Stimulated activated naive CD8-positive, alpha-beta T cell treated with anti-CD3 and anti-CD28 coated beads, Interleukin-15, Interleukin-2, amounts not matched to agents 100 ng/mL and 50 ng/mL, for 24 hours (primary cell): ENCODE measurements at regions not wholly inside any gene's neighbourhood (a gene's known extent, or its start where the extent isn't known, plus 50 kb on each side); places are given as distances from the start of the nearest gene placed in this dataset.

Source experiments
- H3K27ac Mint-ChIP-seq: one replicate; pipeline ENCODE4 v1.8.0; 2021; ENCODE audit warnings: mild to moderate bottlenecking, mixed read lengths
- H3K27me3 Mint-ChIP-seq: one replicate; pipeline ENCODE4 v1.8.0; 2021; ENCODE audit warnings: mixed read lengths
- H3K36me3 Mint-ChIP-seq: one replicate; pipeline ENCODE4 v1.8.0; 2021; ENCODE audit warnings: low read depth, mixed read lengths
- H3K4me1 Mint-ChIP-seq: one replicate; pipeline ENCODE4 v1.8.0; 2021; ENCODE audit warnings: low read depth, mixed read lengths
- H3K4me3 Mint-ChIP-seq: one replicate; pipeline ENCODE4 v1.8.0; 2021; ENCODE audit warnings: mild to moderate bottlenecking, mixed read lengths
- H3K9me3 Mint-ChIP-seq: one replicate; pipeline ENCODE4 v1.8.0; 2021; ENCODE audit warnings: mixed read lengths

DNA sequence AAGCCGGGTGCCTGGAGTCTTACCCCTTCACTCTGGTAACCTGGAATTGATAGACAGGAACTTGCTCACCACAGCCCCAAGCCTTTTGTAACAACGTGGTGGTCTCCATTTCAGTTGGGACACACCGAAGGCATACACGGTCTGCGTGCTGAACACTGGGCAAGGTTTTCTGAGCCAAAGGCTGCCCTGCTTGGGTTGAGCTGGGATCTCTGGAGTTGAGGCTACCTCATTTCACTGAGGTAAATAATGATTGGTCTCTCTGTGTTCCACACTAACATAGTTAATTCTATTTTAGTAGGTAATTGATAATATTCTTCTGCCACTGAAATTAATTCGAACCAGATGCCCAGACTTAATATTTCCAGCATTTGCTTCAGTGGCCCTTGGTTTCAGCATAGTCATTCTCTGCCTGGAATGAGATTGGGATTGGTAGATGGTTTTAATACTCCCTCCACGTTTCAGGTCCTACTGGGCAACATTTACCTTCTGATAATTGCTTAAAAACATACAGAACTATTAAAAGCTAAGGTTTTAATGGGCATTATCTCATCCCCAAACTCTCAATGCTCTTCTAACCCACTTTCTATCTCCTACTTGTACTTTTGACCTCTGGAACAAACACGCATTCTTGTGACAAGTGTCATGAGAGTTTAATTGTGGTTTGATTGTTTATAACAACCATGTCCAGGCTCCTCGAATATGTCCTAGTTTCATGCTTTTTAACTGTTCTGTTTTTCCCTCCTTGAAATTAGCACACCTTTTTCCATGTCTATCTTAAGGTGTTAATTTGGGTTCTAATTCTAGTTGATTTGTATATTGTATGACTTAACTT is 202.3 kb upstream of the KLF6 start:
- no peak overlapping the region for H3K4me3 Mint-ChIP-seq
- no peaks in the 10 kb centered on the region for H3K27me3 Mint-ChIP-seq
- H3K4me1 Mint-ChIP-seq = no peaks in the 10 kb centered on the region
- H3K36me3 Mint-ChIP-seq = no peaks in the 10 kb centered on the region
- H3K27ac Mint-ChIP-seq = no peak overlapping the region
- no peaks in the 10 kb centered on the region for H3K9me3 Mint-ChIP-seq

DNA sequence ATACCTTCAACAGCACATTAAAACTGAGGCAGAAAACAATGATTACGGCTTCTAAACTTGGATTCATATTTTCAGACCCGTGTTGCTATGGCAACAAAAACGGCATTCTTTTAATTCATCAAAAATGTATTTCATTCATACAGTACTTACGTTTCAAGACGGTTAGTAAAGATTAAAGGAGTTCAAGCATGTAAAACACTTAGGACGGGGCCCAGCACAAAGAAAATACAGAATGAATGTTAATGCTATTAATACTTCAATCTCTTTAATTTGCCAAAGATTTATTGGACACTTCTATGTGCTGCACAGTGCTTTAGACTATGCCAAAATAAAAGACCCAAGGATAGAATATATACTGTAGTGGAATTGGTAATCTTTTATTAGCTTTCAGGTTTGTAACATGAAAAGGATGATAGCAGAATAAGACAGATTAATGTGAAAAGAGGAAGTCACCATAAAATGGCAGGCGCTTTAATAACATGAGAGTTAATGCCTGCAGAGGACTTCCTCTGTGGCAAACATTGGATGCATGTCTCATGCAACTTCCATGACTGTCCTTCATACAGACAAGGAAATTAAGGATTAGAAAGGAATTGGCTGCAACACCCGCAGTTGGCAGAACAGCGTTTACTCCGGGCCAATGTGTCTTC is 201.6 kb upstream of the KLF6 start:
- H3K27me3 Mint-ChIP-seq = no peaks in the 10 kb centered on the region
- H3K27ac Mint-ChIP-seq = no peak overlapping the region
- H3K36me3 Mint-ChIP-seq = no peaks in the 10 kb centered on the region
- H3K9me3 Mint-ChIP-seq = no peaks in the 10 kb centered on the region
- no peaks in the 10 kb centered on the region for H3K4me1 Mint-ChIP-seq
- H3K4me3 Mint-ChIP-seq = no peak overlapping the region

- H3K27ac Mint-ChIP-seq = no peak overlapping the region
- no peak overlapping the region for H3K4me3 Mint-ChIP-seq
- H3K36me3 Mint-ChIP-seq = no peaks in the 10 kb centered on the region
- no peaks in the 10 kb centered on the region for H3K4me1 Mint-ChIP-seq
- no peaks in the 10 kb centered on the region for H3K27me3 Mint-ChIP-seq
- peaks cover 5% of the 10 kb centered on the region for H3K9me3 Mint-ChIP-seq
Observed at GRCh38 chr10:3982746-3983442, 197.9 kb upstream of the KLF6 start.

DNA sequence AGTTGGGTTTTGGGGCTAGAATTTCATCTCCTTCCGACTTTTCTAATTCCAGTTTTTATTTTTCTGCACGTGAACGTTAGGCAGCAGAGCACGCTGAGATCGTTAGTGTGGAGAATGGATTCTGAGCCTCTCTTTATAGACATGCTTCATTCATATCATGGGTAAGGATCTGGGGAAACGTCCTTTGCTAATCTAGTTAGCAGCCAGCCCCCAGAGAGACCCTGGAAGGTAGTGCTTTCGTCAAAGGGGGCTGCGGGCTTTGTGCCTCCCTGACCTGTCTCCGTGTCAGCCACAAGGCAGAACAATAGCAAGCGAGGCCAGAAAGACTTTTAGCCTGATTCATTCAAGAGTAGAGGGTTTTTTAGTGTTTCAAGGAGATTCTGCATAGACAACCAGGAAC is 196.3 kb upstream of the KLF6 start:
- H3K9me3 Mint-ChIP-seq = peaks cover 5% of the 10 kb centered on the region
- no peak overlapping the region for H3K27ac Mint-ChIP-seq
- no peaks in the 10 kb centered on the region for H3K4me1 Mint-ChIP-seq
- H3K36me3 Mint-ChIP-seq = no peaks in the 10 kb centered on the region
- no peak overlapping the region for H3K4me3 Mint-ChIP-seq
- no peaks in the 10 kb centered on the region for H3K27me3 Mint-ChIP-seq

- Mint-ChIP-seq H3K4me3 (no peak overlapping the region), H3K27me3 (no peaks in the 10 kb centered on the region), H3K9me3 (peaks cover 5% of the 10 kb centered on the region), H3K27ac (no peak overlapping the region), H3K36me3 (no peaks in the 10 kb centered on the region), H3K4me1 (no peaks in the 10 kb centered on the region)
Observed at GRCh38 chr10:3980660-3981059, 195.7 kb upstream of the KLF6 start.

GRCh38 chr10:3980144-3980543 is 195.1 kb upstream of the KLF6 start:
- no peaks in the 10 kb centered on the region for H3K27me3 Mint-ChIP-seq
- peak overlapping the region; percentile 57 for H3K27ac Mint-ChIP-seq
- H3K36me3 Mint-ChIP-seq = no peaks in the 10 kb centered on the region
- peaks cover 5% of the 10 kb centered on the region for H3K9me3 Mint-ChIP-seq
- no peaks in the 10 kb centered on the region for H3K4me1 Mint-ChIP-seq
- H3K4me3 Mint-ChIP-seq = no peak overlapping the region

DNA sequence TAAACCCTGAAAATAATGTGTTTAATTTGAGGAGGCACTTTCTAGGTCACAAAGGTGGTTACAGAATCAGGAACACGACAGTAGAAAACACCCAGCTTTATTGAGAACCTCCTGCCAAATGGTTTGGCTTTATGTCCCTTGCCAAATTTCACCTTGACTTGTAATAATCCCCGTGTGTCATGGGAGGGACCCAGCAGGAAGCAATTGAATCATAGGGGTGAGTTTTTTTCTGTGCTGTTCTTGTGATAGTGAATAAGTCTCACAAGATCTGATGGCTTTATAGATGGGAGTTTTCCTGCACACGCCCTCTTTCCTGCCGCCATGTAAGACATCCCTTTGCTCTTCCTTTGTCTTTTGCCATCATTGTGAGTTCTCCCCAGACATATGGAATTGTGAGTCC is 193.8 kb upstream of the KLF6 start:
- peak overlapping the region; percentile 73 for H3K27ac Mint-ChIP-seq
- H3K9me3 Mint-ChIP-seq = peaks cover 9% of the 10 kb centered on the region
- H3K4me3 Mint-ChIP-seq = no peak overlapping the region
- no peaks in the 10 kb centered on the region for H3K27me3 Mint-ChIP-seq
- no peaks in the 10 kb centered on the region for H3K36me3 Mint-ChIP-seq
- peaks cover 3% of the 10 kb centered on the region for H3K4me1 Mint-ChIP-seq

DNA sequence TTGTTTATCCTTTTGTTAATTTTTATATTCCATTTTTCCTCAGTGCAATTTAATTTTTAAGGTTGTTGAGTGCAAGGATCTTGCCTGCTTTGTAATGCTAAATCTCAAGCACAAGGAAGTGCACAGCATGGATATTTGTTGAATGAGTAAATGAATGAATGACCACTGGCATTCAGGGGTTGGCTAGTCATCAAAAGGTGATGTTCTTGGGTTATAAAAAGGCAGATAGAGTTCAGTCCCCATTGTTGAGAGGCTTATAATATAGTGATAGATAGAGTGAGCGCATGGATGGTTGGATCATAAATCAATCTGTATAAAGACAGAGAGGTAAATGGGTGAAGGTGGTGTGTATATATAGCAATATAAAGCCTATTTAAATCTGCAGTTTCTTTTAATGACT is 193.2 kb upstream of the KLF6 start:
- Mint-ChIP-seq H3K4me3 (no peak overlapping the region), H3K36me3 (no peaks in the 10 kb centered on the region), H3K9me3 (peaks cover 9% of the 10 kb centered on the region), H3K27ac (no peak overlapping the region), H3K27me3 (no peaks in the 10 kb centered on the region), H3K4me1 (peaks cover 6% of the 10 kb centered on the region)

- H3K36me3 Mint-ChIP-seq = no peaks in the 10 kb centered on the region
- no peak overlapping the region for H3K27ac Mint-ChIP-seq
- H3K27me3 Mint-ChIP-seq = no peaks in the 10 kb centered on the region
- H3K4me1 Mint-ChIP-seq = peaks cover 10% of the 10 kb centered on the region
- H3K4me3 Mint-ChIP-seq = no peak overlapping the region
- H3K9me3 Mint-ChIP-seq = peaks cover 9% of the 10 kb centered on the region
Observed at GRCh38 chr10:3977761-3978160, 192.8 kb upstream of the KLF6 start.

DNA sequence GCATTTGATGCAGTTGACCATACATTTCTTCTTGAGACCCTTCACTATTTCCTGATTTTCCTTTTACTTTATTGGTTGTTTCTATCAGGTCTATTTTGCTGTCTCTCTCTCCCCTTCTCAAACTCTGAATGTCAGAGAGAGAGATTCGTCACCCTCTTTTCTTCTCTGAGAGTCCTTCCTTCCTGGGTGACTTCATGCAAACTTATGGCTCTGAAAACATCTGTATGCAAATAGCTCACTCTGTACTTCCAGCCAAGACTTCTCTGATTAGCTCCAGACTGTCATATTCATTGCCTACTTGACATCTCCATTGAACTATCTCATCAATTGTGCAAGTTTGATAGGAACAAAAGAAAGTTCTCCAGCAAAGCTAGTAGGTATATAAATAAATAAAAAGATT is 191.7 kb upstream of the KLF6 start:
- H3K4me1 Mint-ChIP-seq = peaks cover 20% of the 10 kb centered on the region
- no peak overlapping the region for H3K27ac Mint-ChIP-seq
- H3K27me3 Mint-ChIP-seq = no peaks in the 10 kb centered on the region
- no peaks in the 10 kb centered on the region for H3K36me3 Mint-ChIP-seq
- H3K4me3 Mint-ChIP-seq = no peak overlapping the region
- peaks cover 9% of the 10 kb centered on the region for H3K9me3 Mint-ChIP-seq

DNA sequence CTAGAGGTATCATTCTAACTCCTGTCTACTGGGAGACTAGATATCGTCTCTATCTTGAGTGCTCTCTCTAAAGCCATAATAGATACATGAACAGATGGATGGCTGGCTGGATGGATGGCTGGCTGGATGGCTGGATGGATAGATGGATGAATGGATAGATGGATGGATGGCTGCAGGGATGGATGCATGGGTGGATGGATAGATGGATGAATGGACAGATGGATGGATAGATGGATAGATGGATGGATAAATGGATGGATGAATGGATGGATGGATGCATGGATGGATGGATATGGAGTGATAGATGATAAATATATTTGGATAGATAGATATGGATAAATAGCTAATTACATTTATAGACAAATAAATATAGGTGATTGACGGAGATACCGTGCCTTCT is 191.2 kb upstream of the KLF6 start:
- Mint-ChIP-seq H3K9me3 (peaks cover 9% of the 10 kb centered on the region), H3K27me3 (no peaks in the 10 kb centered on the region), H3K4me1 (peaks cover 25% of the 10 kb centered on the region), H3K27ac (no peak overlapping the region), H3K36me3 (no peaks in the 10 kb centered on the region), H3K4me3 (no peak overlapping the region)

DNA sequence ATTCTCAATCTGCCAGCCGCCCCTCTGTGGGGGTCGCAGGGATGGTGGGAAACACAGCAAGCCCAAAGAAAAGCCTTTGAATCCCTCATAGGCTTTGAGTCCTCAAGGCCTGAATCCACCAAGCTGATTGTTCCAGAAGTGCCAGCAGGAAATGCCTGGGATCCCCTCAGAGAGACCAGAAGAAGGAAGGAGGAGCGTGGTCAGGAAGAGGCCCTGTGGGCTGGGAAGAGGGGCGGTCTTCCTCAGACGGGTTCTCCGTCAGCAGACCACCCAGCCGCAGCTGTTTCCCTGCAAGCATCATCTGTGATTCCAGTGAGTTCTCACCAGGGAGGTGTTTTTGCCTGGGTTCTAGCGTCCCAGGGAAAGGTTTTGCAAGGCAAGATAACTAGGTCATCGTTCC is 190.0 kb upstream of the KLF6 start:
- Mint-ChIP-seq H3K4me3 (no peak overlapping the region), H3K36me3 (no peaks in the 10 kb centered on the region), H3K9me3 (peaks cover 9% of the 10 kb centered on the region), H3K27ac (no peak overlapping the region), H3K4me1 (peaks cover 36% of the 10 kb centered on the region), H3K27me3 (no peaks in the 10 kb centered on the region)

GRCh38 chr10:3972460-3973301 is 187.7 kb upstream of the KLF6 start:
- Mint-ChIP-seq H3K4me3 (peak overlapping the region; percentile 71), H3K4me1 (peaks cover 44% of the 10 kb centered on the region), H3K9me3 (peaks cover 4% of the 10 kb centered on the region), H3K36me3 (no peaks in the 10 kb centered on the region), H3K27ac (peak overlapping the region; percentile 96), H3K27me3 (no peaks in the 10 kb centered on the region)

DNA sequence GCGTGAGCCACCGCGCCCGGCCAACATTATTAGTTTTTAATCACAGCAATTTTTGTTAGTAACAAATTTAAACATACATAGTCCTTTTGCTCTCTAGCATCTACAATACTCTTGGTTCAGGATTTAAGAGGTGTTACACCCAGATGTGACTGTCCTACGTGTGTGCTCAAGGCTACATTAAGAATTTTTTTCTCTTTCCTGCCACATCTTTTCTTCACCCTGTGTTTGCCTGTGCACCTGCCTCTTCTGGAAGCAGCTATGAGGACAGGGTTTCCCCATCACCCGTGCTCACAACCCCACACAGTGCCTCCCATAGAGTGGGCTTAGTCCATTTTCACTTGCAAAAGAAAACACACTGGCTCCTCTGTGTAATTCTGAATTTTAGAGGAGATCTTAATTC is 186.7 kb upstream of the KLF6 start:
- H3K9me3 Mint-ChIP-seq = peaks cover 4% of the 10 kb centered on the region
- peaks cover 44% of the 10 kb centered on the region for H3K4me1 Mint-ChIP-seq
- H3K27me3 Mint-ChIP-seq = no peaks in the 10 kb centered on the region
- H3K36me3 Mint-ChIP-seq = no peaks in the 10 kb centered on the region
- no peak overlapping the region for H3K4me3 Mint-ChIP-seq
- peak overlapping the region; percentile 50 for H3K27ac Mint-ChIP-seq
